Upper lobe of right lung (tissue), 1 donor: ENCODE measurements at regions not wholly inside any gene's neighbourhood (a gene's known extent, or its start where the extent isn't known, plus 50 kb on each side); places are given as distances from the start of the nearest gene placed in this dataset.

Experiments
- ATAC-seq: fragments of 200-7000 bp; cut with Tn5 transposase; one replicate; pipeline ENCODE4 v1.9.1; 2020; ENCODE audit warnings: mild to moderate bottlenecking, moderate library complexity
- DNase-seq: peaks from one replicate; pipeline ENCODE4 v3.0.0-alpha.2; 2020
- H3K27ac ChIP-seq: fragments of 200-600 bp; one replicate; pipeline ENCODE4 v1.8.0; 2022
- H3K27me3 ChIP-seq: fragments of 200-600 bp; one replicate; pipeline ENCODE4 v1.8.0; 2022; ENCODE audit warnings: mild to moderate bottlenecking
- H3K36me3 ChIP-seq: fragments of 200-600 bp; one replicate; pipeline ENCODE4 v1.8.0; 2022
- H3K4me1 ChIP-seq: fragments of 200-600 bp; one replicate; pipeline ENCODE4 v1.8.0; 2022
- H3K4me3 ChIP-seq: fragments of 200-600 bp; one replicate; pipeline ENCODE4 v1.8.0; 2022; ENCODE audit warnings: mild to moderate bottlenecking
- H3K9me3 ChIP-seq: fragments of 200-600 bp; one replicate; pipeline ENCODE4 v1.8.0; 2022
- intact Hi-C: fragments of 100-400 bp; cut with DNase I; formaldehyde crosslinking; loops from one replicate; pipeline ENCODE4 v1.11.0; 2022
- TF ChIP-seq, protein P1 (sequence below): fragments of 200-600 bp; IDR thresholded peaks from one replicate; pipeline ENCODE4 v1.8.0; 2022; ENCODE audit warnings: antibody characterized with exemption
- donor health status: DM: no; HTN: yes; CAD: no; lungs with severe emphysema.

DNA sequence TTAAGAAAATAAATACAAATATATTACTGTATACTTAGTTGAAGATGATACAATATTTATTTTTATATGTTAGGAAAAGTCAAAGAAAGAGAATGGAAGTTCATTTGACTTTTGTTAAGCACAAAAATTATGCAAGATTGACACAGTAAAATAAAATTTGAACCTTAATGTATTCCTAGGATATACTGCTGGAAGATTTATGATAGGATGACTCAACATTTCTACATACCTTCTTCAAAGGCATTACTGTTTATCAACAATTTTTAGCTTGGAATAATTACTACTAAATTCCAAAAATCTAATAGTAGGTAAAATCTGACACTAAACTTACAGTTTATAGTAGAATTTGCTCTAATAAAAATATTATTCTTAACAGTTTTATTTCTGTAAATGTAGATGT, 257.3 kb upstream of the ADAMTS5 start:
- H3K4me1 ChIP-seq, result no peaks in the 10 kb centered on the region
- TF ChIP-seq, protein P1, sequence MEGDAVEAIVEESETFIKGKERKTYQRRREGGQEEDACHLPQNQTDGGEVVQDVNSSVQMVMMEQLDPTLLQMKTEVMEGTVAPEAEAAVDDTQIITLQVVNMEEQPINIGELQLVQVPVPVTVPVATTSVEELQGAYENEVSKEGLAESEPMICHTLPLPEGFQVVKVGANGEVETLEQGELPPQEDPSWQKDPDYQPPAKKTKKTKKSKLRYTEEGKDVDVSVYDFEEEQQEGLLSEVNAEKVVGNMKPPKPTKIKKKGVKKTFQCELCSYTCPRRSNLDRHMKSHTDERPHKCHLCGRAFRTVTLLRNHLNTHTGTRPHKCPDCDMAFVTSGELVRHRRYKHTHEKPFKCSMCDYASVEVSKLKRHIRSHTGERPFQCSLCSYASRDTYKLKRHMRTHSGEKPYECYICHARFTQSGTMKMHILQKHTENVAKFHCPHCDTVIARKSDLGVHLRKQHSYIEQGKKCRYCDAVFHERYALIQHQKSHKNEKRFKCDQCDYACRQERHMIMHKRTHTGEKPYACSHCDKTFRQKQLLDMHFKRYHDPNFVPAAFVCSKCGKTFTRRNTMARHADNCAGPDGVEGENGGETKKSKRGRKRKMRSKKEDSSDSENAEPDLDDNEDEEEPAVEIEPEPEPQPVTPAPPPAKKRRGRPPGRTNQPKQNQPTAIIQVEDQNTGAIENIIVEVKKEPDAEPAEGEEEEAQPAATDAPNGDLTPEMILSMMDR, result no peak
- no peak for DNase-seq
- intact Hi-C loops, result no loop called here
- H3K36me3 ChIP-seq, result no peaks in the 10 kb centered on the region
- ATAC-seq, result no peak
- H3K9me3 ChIP-seq, result no peaks in the 10 kb centered on the region
- H3K27me3 ChIP-seq, result no peaks in the 10 kb centered on the region
- H3K4me3 ChIP-seq, result no peak overlapping the region
- no peak overlapping the region for H3K27ac ChIP-seq

- intact Hi-C loops, result no loop called here
- H3K4me1 ChIP-seq, result no peaks in the 10 kb centered on the region
- DNase-seq, result no peak
- TF ChIP-seq, protein P1, result no peak
- no peak overlapping the region for H3K4me3 ChIP-seq
- no peak overlapping the region for H3K27ac ChIP-seq
- H3K36me3 ChIP-seq, result no peaks in the 10 kb centered on the region
- ATAC-seq, result no peak
- no peaks in the 10 kb centered on the region for H3K27me3 ChIP-seq
- no peaks in the 10 kb centered on the region for H3K9me3 ChIP-seq
Observed at GRCh38 chr21:27221077-27221476, 254.2 kb upstream of the ADAMTS5 start.

DNA sequence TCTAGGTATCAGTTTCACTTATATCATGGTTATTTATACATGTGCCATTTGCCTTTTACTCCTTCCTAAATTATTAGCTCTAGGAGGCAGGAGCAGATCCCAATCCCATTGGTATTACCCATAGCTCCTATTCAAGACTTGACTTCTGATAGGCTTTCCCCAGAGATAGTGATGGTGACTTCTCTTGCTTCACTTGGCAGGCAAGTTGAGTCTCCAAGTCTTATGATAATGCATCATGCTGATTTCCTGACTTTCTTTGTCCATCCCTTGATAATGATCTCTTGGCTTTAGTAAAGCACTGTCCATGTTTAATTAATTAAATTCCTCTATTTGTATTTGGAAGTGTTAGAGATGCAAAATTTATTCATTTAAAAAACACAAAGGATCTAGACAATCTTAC, 253.5 kb upstream of the ADAMTS5 start:
- H3K36me3 ChIP-seq, result no peaks in the 10 kb centered on the region
- no peak for ATAC-seq
- TF ChIP-seq, protein P1, result no peak
- intact Hi-C loops, result no loop called here
- H3K4me3 ChIP-seq, result no peak overlapping the region
- DNase-seq, result no peak
- H3K27me3 ChIP-seq, result no peaks in the 10 kb centered on the region
- H3K27ac ChIP-seq, result no peak overlapping the region
- H3K9me3 ChIP-seq, result no peaks in the 10 kb centered on the region
- H3K4me1 ChIP-seq, result no peaks in the 10 kb centered on the region

- no peak for ATAC-seq
- intact Hi-C loops, result no loop called here
- Histone ChIP-seq H3K4me3 (no peak overlapping the region), H3K4me1 (no peaks in the 10 kb centered on the region), H3K27ac (no peak overlapping the region), H3K9me3 (no peaks in the 10 kb centered on the region), H3K27me3 (no peaks in the 10 kb centered on the region), H3K36me3 (no peaks in the 10 kb centered on the region)
- TF ChIP-seq, protein P1, result no peak
- DNase-seq, result no peak
Observed at GRCh38 chr21:27219068-27219467, 252.2 kb upstream of the ADAMTS5 start.

GRCh38 chr21:27213303-27213702, 246.4 kb upstream of the ADAMTS5 start:
- no peaks in the 10 kb centered on the region for H3K36me3 ChIP-seq
- TF ChIP-seq, protein P1, result no peak
- no peak for ATAC-seq
- H3K4me3 ChIP-seq, result no peak overlapping the region
- intact Hi-C loops, result no loop called here
- no peak for DNase-seq
- no peaks in the 10 kb centered on the region for H3K27me3 ChIP-seq
- H3K9me3 ChIP-seq, result no peaks in the 10 kb centered on the region
- H3K4me1 ChIP-seq, result no peaks in the 10 kb centered on the region
- H3K27ac ChIP-seq, result no peak overlapping the region

- H3K27ac ChIP-seq, result no peak overlapping the region
- H3K27me3 ChIP-seq, result no peaks in the 10 kb centered on the region
- no peak overlapping the region for H3K4me3 ChIP-seq
- intact Hi-C loops, result no loop called here
- H3K36me3 ChIP-seq, result no peaks in the 10 kb centered on the region
- TF ChIP-seq, protein P1, result no peak
- DNase-seq, result no peak
- no peaks in the 10 kb centered on the region for H3K9me3 ChIP-seq
- no peaks in the 10 kb centered on the region for H3K4me1 ChIP-seq
- no peak for ATAC-seq
Observed at GRCh38 chr21:27212441-27212840, 245.6 kb upstream of the ADAMTS5 start.
